Umbilical cord (tissue), 1 donor: ENCODE measurements at regions not wholly inside any gene's neighbourhood (a gene's known extent, or its start where the extent isn't known, plus 50 kb on each side); places are given as distances from the start of the nearest gene placed in this dataset.
A peak's percentile ranks its signal among the peaks of the same experiment; 100 is the strongest.

Source experiments
- DNase-seq: peaks from one replicate; pipeline ENCODE4 v3.0.0-alpha.2; 2015; ENCODE audit warnings: low spot score

DNA sequence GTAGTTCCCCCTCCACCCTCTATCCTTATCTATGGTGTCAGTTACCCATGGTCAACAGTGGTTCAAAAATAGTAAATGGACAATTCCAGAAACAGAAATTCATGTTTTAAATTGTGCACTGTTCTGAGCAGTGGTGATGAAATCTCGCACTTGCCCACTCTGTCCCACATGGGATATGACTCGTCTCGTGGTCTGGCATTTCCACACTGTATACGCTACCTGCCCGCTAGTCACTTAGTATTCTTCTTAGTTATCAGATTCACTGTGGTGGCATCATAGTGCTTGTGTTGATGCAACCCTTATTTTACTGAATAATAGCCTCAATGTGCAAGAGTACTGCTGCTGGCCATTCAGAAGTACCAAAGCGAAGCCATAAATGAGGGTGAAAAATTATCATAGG, 507.0 kb downstream of the SNAPC1 start:
- no peak for DNase-seq

DNA sequence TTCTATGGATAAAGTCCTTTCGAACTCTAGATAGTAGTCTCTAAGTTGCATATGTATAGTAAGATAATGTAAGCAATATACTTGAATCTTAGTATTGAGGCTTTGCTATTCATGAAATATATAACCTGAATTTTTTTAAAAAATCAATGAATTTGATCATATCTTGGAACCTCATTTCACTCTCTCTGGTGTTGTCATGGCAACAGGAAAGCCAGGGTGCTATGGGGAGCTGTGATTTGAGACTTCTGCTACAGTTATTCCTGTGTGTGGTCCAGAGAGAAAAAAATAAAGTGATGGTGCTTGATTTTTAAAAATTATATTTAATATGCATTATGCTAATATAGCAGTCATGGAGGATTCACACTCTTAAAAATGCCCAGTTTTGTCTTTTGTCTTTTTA, 508.0 kb downstream of the SNAPC1 start:
- no peak for DNase-seq

DNA sequence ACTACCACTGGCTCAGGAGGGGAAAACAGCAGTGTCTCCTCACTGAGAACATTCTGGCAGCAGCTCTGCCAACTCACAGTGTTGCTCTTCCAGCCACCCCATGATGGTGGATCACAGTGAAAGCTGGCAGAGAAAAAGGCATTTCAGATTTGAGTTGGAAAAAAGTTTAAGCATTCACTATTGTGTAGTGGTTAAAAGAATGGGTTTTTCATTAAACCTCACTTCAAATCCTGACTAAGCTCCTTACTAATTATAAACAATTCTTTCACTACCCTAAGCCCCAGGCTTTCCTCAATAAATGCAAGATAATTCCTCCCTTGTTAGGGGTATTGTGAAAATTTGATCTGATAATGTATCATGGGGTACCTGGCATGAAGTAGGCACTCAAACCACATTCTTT, 518.1 kb downstream of the SNAPC1 start:
- DNase-seq, result no peak

DNA sequence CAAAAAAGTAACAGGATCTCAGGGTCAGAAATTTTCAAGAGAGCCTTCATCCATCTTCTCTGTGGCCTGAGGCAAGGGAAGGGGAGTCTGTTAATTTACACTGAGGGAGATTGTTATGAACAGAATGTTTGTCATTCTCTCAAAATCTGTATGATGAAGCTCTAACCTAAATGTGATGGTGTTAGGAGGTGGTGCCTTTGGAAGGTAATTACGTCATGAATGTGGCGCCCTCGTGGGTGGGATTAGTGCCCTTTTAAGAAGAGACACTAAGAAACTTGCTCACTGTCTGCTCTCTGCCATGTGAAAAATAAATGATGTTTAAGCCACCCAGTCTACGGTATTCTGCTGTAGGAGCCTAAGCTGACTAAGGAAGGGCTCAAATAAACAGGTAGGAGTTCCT, 521.6 kb downstream of the SNAPC1 start:
- DNase-seq, result no peak

DNA sequence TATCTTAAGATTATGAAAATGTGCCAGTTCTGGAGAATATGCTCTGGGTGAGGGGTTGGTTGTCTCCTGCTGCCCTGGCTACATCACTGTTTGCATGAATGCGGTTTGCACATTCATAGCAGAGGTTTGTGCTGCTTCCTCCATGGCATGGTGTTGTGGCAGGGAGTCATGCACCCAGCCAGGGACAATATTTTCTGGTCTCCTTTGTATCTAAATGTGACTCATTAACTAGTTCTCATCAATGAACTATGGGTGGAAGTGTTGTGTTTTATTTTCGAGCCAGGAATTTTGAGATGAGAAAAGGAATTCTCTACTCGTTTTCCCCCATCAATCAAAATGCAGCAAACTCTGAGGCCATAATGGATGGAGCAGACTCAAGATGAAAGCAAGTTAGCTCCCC, 527.3 kb downstream of the SNAPC1 start:
- no peak for DNase-seq

DNA sequence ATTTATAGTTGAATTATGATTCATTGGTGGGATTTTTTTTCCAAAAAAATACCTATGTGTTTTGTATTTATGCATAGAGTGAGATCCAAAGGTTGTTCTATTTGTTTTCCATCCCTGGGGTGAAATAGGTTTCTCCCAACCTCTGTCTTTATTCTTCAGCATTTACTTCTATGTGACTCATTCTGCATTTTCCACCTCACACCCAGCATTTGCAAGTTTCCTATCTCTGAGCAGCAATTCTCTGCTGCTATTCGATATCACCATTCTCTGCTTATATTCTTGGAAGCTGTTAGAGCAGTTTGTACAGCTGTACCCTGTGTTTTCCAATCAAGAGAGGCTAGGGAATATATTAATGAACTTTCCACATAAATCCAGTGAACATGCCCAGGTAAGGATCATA, 538.9 kb downstream of the SNAPC1 start:
- DNase-seq, result peak; percentile 53

DNA sequence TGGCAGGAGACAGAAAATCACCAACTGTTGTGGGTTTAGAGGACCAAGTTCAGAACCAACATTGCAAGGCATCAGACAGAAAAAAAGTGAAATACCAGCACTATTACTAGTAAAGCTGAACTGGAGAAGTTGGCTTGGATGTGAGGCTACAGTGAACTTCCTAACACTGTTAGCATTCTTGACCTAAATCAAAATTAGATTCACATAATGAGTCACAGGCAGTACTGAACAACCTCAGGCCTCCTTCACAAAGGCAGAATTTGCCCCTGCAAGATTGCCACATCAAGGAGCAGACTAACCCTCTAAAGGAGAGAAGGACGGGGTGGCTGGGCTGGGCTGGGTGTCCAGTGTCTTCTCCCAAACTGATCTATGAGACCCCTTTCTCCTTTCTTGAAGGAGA, 539.7 kb downstream of the SNAPC1 start:
- DNase-seq, result peak; percentile 19

DNA sequence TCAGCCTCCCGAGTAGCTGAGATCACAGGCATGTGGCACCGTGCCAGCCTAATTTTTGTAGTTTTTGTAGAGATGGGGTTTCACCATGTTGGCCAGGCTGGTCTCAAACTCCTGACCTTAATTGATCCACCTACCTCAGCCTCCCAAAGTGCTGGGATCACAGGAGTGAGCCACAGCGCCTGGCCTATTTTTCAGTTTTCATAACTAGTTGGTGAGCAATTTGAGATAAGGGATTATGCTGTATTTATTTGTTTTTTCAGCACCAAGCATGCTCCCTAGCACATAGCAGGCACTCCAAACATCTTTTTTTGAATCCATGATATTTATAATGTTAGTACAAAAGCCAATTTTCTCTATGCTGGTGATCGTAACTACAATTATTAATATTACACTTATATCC, 541.2 kb downstream of the SNAPC1 start:
- no peak for DNase-seq

DNA sequence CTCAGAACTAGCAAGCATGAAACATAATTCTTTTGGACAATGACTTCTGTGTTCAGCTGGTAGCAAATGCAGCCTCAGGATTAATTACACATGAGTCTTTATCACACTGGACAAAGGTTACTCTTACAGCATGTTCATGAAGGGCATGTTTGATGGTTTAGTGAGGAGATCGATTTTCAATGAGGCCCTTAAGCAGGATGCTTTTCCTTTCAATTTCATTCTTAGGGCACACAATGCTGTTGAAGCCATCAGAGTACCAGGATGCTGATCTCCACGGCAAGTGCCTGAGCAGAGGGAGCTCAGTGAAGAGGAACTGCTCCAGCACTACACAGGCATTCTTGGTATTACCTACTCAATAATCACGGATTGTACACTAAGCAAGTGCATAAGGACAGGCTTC, 542.0 kb downstream of the SNAPC1 start:
- DNase-seq, result no peak

DNA sequence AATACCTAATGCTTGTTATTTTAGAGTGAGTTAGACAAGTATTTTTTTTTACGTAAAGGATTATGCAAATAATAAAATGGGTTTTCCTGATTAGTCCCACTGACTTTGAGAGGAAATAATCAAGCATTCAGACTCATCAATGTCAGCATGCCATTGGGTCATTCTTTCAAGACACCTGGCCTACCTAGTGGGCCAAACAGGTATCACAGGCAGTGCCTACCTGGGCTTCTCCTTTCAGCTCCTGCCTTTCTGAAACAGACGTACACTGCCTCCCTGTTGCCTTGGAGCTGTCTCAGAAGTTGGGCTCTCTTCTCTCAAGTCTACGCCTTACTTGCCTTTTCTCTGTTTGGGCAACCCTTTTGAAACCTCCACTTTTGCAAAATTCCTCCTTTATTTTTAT, 545.6 kb downstream of the SNAPC1 start:
- no peak for DNase-seq

DNA sequence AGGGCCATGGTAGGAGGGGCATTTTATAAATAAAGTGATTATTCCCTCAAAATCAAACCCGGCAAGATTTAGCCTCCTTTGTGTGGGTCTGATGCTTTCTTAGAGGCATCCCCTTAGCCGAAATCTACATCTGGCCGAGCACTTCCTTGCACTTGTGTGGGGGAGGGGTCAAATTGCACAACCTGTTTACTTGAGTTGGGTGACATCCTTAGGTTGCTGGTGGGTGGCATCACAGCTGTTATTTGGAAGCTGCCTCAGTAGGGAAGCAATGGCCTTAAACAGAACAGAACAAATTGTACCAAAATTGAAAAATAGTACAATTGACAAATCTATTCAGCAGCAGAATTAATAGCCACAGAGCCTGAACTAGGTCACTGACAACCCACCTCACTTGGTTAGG, 546.1 kb downstream of the SNAPC1 start:
- DNase-seq, result no peak

DNA sequence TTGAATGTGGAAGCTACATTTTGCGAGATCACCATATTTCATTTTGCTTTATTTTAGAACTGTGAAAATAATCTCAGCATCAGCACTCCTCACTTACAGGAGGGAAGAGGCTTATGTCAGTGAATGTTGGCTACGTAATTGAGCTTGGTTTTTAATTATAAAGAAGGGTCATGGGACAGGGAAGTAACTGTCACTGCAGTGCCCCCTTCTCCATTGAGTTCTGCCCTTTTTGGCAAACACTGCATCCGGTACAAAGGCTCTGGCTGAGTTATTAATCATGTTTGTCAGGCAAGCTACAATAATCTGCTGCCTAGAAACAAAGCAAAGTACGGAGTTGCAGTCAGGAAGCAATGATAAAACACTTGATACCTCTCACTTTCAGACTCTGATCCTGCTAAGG, 546.7 kb downstream of the SNAPC1 start:
- no peak for DNase-seq

DNA sequence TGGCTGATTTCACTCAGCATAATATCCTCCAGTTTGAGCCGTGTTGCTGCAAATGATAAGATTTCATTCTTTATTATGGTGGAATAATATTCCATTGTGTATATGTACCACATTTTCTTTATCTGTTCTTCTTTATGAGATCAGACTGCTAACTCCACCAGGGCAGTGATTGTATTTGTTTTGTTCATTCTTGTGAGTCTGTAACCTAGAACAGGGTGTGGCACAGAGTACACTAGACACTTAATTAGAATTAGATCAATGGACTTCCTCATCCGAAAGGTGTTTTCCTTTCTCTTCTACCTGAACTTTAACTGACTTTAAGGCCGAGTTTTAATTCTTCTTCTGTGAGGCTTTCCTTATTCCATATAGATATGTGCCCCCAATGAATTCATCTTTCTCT, 551.0 kb downstream of the SNAPC1 start:
- DNase-seq, result no peak

DNA sequence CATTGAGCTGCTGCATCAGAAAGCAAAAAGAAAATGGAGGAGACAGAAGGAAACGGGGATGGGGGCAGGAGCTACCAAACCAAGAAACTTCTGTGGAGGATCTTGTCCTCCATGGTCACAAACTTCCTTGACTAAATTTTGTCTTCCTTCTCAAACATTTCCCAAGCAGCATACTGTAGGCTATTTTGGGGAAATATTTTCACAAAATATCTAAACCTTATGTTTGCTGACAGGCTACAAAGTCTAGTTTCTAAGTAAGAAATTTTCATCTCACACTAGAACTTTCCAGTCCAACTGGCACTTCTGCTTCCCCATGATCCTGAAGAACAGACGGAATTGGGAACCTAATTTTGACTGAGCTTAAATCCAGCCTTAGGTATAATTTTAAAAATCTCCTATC, 552.0 kb downstream of the SNAPC1 start:
- no peak for DNase-seq

DNA sequence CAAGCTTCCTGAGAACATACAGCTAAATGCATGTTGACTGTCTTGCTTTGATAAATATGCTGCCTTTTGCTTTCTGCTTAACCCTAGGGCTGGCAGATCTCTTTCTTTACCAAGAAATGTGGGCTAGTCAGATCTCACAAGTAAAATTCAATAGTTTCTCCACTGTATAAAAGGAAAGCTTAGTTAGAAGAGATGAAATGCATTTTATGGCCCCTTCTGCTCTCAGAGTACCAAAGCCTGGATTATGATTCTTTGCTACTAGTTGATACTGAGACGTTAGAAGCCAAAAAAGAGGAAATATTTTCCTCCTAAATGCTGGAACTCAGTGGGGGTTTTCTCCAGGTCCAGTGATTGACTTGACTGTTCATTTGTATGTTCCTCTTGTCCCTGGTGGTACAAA, 552.7 kb downstream of the SNAPC1 start:
- DNase-seq, result peak; percentile 92

DNA sequence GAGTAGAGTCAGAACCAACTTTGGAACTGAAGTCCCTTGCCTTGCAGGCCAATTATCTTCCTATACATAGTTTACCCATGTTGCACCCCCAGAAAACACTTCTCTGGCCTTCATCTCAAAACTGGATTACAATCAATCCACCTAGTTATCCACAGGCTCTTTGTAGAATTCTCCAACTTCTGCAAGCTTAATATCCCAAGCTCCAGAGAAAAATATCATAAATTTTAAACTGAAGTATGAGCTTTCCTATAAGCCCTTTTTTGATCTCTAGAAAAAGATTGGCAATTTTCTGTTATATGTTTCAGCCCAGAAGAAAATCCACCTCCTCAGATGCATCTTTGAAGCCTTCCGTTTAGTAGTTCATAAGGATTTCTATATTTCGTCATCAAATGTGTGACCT, 553.4 kb downstream of the SNAPC1 start:
- DNase-seq, result peak; percentile 93

DNA sequence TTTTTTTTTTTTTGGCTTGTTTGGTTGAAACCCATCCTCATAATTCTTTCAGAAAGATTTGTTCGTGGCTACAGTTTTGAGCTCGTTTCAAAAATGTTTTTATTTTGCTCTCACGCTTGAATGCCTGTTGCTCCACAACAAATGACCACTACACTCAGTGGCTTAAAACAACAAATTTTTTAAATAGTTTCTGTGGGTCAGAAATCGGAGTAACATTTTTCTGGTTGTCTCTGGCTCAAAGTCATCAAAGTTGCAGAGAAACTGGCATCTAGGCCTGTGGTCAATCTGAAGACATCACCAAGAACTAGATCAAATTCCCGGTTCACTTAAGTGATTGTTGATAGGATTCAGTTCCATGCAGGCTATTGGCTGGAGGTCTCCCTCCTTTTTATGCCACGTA, 560.0 kb downstream of the SNAPC1 start:
- DNase-seq, result no peak

DNA sequence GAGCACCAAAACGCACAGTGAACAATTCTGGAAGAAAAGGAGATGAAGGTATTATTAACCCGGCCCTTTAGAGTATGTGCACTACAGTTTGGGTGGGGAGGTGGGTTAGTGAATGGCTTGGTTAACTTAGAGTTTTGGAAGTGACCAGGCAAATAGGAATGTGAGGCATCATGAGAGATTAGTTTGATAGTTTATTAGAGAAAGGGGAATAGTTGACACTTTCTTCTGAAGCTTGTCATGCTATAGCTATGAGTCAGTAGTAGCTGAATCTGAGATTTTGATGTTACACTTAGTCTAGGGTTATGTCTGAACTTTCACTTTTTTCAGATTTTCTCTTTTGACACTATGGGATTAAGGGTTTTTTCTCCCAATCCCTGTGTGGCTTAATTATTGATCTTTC, 567.2 kb downstream of the SNAPC1 start:
- peak; percentile 44 for DNase-seq

DNA sequence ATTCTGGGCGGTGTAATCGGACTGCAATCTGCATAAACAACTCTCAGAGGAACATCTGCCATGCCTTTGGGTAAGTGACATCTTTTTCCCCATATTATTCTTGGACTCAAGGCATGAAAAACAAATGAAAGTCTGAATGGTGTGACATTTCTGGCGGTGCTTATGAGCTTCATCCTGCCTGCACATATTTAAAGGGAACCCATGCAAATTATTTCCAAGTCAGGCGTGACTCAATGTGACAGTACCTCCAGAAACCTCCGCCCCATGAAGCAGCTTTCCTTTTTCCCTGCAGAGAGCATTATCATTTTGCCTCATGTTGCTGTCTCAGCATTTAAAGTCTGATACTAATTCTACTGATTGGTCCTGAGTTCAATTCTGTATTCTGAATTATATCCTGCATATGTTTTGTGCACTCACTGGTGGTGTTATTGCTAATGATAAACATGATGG, 585.4 kb downstream of the SNAPC1 start:
- DNase-seq, result no peak

DNA sequence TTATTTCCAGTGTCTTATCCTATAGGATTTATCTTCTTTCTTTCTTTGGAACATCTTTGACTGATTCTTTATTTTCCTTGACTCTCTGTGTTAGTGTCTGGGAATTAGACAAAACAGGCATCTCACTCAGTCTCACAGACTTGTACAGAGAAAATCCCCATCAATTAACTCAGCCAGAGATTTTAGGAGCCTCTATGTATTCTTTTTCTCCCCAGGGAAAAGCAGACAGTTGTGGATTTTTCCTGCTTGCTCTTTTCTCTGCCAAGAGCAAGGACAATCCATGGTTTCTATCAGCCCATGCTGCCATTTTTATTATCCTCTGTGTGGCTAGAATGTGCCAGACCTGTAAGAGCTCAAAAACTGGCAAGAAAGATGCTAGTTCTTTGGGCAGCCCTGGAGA, 595.1 kb downstream of the SNAPC1 start:
- DNase-seq, result no peak

DNA sequence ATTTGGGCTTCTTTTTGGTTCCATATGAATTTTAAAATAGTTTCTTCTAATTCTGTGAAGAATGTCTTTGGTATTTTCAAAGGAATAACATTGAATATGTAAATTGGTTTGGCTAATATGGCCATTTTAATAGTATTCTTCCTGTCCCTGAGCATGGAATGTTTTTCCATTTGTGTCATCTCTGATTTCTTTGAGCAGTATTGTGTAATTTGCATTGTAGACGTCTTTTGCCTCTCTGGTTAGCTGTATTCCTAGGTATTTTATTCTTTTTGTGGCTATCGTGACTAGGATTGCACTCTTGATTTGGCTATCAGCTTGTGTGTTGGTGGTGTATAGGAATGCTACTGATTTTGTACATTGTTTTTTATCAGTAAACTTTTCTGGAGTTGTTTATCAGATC, 601.9 kb downstream of the SNAPC1 start:
- DNase-seq, result peak; percentile 25

DNA sequence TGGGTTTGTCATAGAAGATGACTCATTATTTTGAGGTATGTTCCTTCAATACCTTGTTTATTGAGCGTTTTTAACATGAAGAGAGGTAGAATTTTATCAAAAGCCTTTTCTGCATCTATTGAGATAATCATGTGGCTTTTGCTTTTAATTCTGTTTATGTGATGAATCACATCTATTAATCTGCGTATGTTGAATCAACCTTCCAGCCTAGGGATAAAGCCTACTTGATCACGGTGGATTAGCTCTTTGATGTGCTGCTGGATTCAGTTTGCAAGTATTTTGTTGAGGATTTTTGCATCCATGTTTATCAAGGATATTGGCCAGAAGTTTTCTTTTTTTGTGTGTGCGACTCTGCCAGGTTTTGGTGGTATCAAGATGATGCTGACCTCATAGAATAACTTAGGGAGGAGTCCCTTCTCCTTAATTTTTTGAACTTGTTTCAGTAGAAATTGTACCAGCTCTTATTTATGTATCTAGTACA, 602.6 kb downstream of the SNAPC1 start:
- peak; percentile 96 for DNase-seq

DNA sequence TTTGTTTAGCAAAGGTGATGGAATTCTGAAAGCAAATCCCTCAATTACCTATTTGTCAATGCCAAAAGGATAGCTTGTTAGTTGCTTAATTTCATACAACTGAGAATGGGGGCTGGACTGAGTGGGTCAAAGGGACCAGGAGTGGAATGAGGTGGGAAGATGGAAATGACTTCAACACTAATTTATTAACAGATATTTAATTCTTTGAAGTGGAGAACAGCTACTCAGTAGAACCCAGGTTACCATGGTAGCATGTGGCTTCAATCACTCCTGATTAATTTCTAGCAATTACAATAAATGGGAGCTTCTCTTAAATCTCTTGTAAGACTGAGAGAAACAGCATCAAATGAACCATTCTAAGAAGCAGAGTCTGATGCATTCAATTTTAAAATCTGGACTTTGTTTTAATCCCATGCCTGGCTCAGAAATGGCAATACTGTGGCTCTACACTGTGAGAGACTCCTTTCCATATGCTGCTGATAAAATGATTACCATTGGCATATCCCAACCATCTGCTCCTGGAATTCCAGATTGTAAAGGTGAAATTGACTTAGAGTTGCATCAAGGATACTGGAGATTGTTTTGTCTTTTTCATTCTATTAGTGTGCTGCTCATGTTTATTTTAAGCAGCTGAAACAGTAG, 607.8 kb downstream of the SNAPC1 start:
- DNase-seq, result peak; percentile 59

DNA sequence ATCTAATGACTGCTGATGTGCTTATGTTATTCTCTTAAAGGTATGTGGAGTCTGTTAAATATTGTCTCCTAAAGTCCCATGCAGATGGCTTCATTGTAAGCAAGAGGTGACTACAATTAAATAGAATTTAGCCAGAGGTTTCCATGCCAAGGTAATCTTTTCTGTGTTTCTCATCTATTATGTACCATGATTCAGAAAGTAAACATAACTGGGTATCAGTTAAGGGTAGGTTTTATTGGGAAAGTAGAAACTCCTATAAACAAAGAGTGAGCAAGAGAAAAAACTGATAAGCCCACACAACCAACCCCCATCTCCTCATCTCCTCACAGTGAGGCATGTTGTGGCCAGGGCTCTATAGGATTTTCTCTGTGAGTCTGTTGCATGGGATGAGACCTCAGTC, 611.7 kb downstream of the SNAPC1 start:
- no peak for DNase-seq
